ENCODE measurements at regions not wholly inside any gene's neighbourhood (a gene's known extent, or its start where the extent isn't known, plus 50 kb on each side); places are given as distances from the start of the nearest gene placed in this dataset.
A peak's percentile ranks its signal among the peaks of the same experiment; 100 is the strongest.

GRCh38 chr6:148182378-148182777 is 160.3 kb upstream of the SASH1 start:
- no peaks in the 10 kb centered on the region for H3K27me3 ChIP-seq (ENCODE audit: control insufficient read depth, insufficient read depth, low read length)
- no peak overlapping the region for H3K4me3 ChIP-seq (ENCODE audit: low read length)
- H3K27ac ChIP-seq (ENCODE audit: low read length) = no peak overlapping the region
- DNase-seq = no peak
- 100% methylated on average over 1 of the region's 4 CpGs for WGBS (ENCODE audit: insufficient coverage, low lambda C conversion rate)
- peaks cover 4% of the 10 kb centered on the region for H3K9me3 ChIP-seq (ENCODE audit: control insufficient read depth, low read depth, low read length)
- H3K4me1 ChIP-seq (ENCODE audit: control insufficient read depth, insufficient read depth, low read length) = no peaks in the 10 kb centered on the region
- no peaks in the 10 kb centered on the region for H3K36me3 ChIP-seq (ENCODE audit: control insufficient read depth, insufficient read depth, low read length)

- Histone ChIP-seq H3K4me1 (ENCODE audit: control insufficient read depth, insufficient read depth, low read length) (no peaks in the 10 kb centered on the region), H3K36me3 (ENCODE audit: control insufficient read depth, insufficient read depth, low read length) (no peaks in the 10 kb centered on the region), H3K27me3 (ENCODE audit: control insufficient read depth, insufficient read depth, low read length) (no peaks in the 10 kb centered on the region), H3K9me3 (ENCODE audit: control insufficient read depth, low read depth, low read length) (peaks cover 4% of the 10 kb centered on the region), H3K27ac (ENCODE audit: low read length) (no peak overlapping the region), H3K4me3 (ENCODE audit: low read length) (no peak overlapping the region)
- no peak for DNase-seq
- WGBS (ENCODE audit: insufficient coverage, low lambda C conversion rate) = no CpG with 5 or more reads among the region's 2 CpGs
These were observed 158.9 kb upstream of the SASH1 start for GRCh38 chr6:148183776-148184175.

- no CpG with 5 or more reads among the region's 5 CpGs for WGBS (ENCODE audit: insufficient coverage, low lambda C conversion rate)
- H3K36me3 ChIP-seq (ENCODE audit: control insufficient read depth, insufficient read depth, low read length) = no peaks in the 10 kb centered on the region
- no peak overlapping the region for H3K27ac ChIP-seq (ENCODE audit: low read length)
- DNase-seq = no peak
- H3K9me3 ChIP-seq (ENCODE audit: control insufficient read depth, low read depth, low read length) = no peaks in the 10 kb centered on the region
- H3K4me3 ChIP-seq (ENCODE audit: low read length) = no peak overlapping the region
- no peaks in the 10 kb centered on the region for H3K27me3 ChIP-seq (ENCODE audit: control insufficient read depth, insufficient read depth, low read length)
- H3K4me1 ChIP-seq (ENCODE audit: control insufficient read depth, insufficient read depth, low read length) = no peaks in the 10 kb centered on the region
These were observed 155.7 kb upstream of the SASH1 start for GRCh38 chr6:148186916-148187315.

GRCh38 chr6:148192310-148192709 is 150.3 kb upstream of the SASH1 start:
- DNase-seq = no peak
- no peak overlapping the region for H3K27ac ChIP-seq (ENCODE audit: low read length)
- no peak overlapping the region for H3K4me3 ChIP-seq (ENCODE audit: low read length)
- WGBS (ENCODE audit: insufficient coverage, low lambda C conversion rate) = 71% methylated on average over 3 of the region's 4 CpGs
- no peaks in the 10 kb centered on the region for H3K27me3 ChIP-seq (ENCODE audit: control insufficient read depth, insufficient read depth, low read length)
- no peaks in the 10 kb centered on the region for H3K36me3 ChIP-seq (ENCODE audit: control insufficient read depth, insufficient read depth, low read length)
- H3K9me3 ChIP-seq (ENCODE audit: control insufficient read depth, low read depth, low read length) = no peaks in the 10 kb centered on the region
- H3K4me1 ChIP-seq (ENCODE audit: control insufficient read depth, insufficient read depth, low read length) = peaks cover 3% of the 10 kb centered on the region

GRCh38 chr6:148193063-148193680 is 149.5 kb upstream of the SASH1 start:
- H3K36me3 ChIP-seq (ENCODE audit: control insufficient read depth, insufficient read depth, low read length) = no peaks in the 10 kb centered on the region
- H3K27ac ChIP-seq (ENCODE audit: low read length) = no peak overlapping the region
- no CpG with 5 or more reads among the region's 5 CpGs for WGBS (ENCODE audit: insufficient coverage, low lambda C conversion rate)

GRCh38 chr6:148195511-148195910 is 147.1 kb upstream of the SASH1 start:
- Histone ChIP-seq H3K4me1 (ENCODE audit: control insufficient read depth, insufficient read depth, low read length) (peaks cover 3% of the 10 kb centered on the region), H3K4me3 (ENCODE audit: low read length) (no peak overlapping the region), H3K36me3 (ENCODE audit: control insufficient read depth, insufficient read depth, low read length) (no peaks in the 10 kb centered on the region), H3K27ac (ENCODE audit: low read length) (no peak overlapping the region), H3K9me3 (ENCODE audit: control insufficient read depth, low read depth, low read length) (no peaks in the 10 kb centered on the region), H3K27me3 (ENCODE audit: control insufficient read depth, insufficient read depth, low read length) (no peaks in the 10 kb centered on the region)
- WGBS (ENCODE audit: insufficient coverage, low lambda C conversion rate) = 100% methylated on average over 1 of the region's 5 CpGs
- no peak for DNase-seq

More at GRCh38 chr6:148193063-148193680, 149.5 kb upstream of the SASH1 start:
- Histone ChIP-seq H3K27me3 (ENCODE audit: control insufficient read depth, insufficient read depth, low read length) (no peaks in the 10 kb centered on the region), H3K9me3 (ENCODE audit: control insufficient read depth, low read depth, low read length) (no peaks in the 10 kb centered on the region), H3K4me3 (ENCODE audit: low read length) (no peak overlapping the region), H3K4me1 (ENCODE audit: control insufficient read depth, insufficient read depth, low read length) (peaks cover 3% of the 10 kb centered on the region)
- DNase-seq = no peak

- no peaks in the 10 kb centered on the region for H3K9me3 ChIP-seq (ENCODE audit: control insufficient read depth, low read depth, low read length)
- no peaks in the 10 kb centered on the region for H3K36me3 ChIP-seq (ENCODE audit: control insufficient read depth, insufficient read depth, low read length)
- DNase-seq = no peak
- H3K4me3 ChIP-seq (ENCODE audit: low read length) = no peak overlapping the region
- H3K4me1 ChIP-seq (ENCODE audit: control insufficient read depth, insufficient read depth, low read length) = no peaks in the 10 kb centered on the region
- WGBS (ENCODE audit: insufficient coverage, low lambda C conversion rate) = 83% methylated on average over 2 of the region's 3 CpGs
- H3K27ac ChIP-seq (ENCODE audit: low read length) = no peak overlapping the region
- no peaks in the 10 kb centered on the region for H3K27me3 ChIP-seq (ENCODE audit: control insufficient read depth, insufficient read depth, low read length)
These were observed 143.1 kb upstream of the SASH1 start for GRCh38 chr6:148199584-148199983.

GRCh38 chr6:148200293-148200692 is 142.3 kb upstream of the SASH1 start:
- WGBS (ENCODE audit: insufficient coverage, low lambda C conversion rate) = no CpG with 5 or more reads among the region's 10 CpGs
- DNase-seq = no peak
- Histone ChIP-seq H3K27ac (ENCODE audit: low read length) (no peak overlapping the region), H3K4me3 (ENCODE audit: low read length) (no peak overlapping the region), H3K36me3 (ENCODE audit: control insufficient read depth, insufficient read depth, low read length) (no peaks in the 10 kb centered on the region), H3K27me3 (ENCODE audit: control insufficient read depth, insufficient read depth, low read length) (no peaks in the 10 kb centered on the region), H3K4me1 (ENCODE audit: control insufficient read depth, insufficient read depth, low read length) (no peaks in the 10 kb centered on the region), H3K9me3 (ENCODE audit: control insufficient read depth, low read depth, low read length) (no peaks in the 10 kb centered on the region)

GRCh38 chr6:148200781-148201180 is 141.9 kb upstream of the SASH1 start:
- 83% methylated on average over 1 of the region's 3 CpGs for WGBS (ENCODE audit: insufficient coverage, low lambda C conversion rate)
- no peaks in the 10 kb centered on the region for H3K36me3 ChIP-seq (ENCODE audit: control insufficient read depth, insufficient read depth, low read length)
- no peaks in the 10 kb centered on the region for H3K9me3 ChIP-seq (ENCODE audit: control insufficient read depth, low read depth, low read length)
- no peak for DNase-seq
- H3K27me3 ChIP-seq (ENCODE audit: control insufficient read depth, insufficient read depth, low read length) = no peaks in the 10 kb centered on the region
- H3K4me3 ChIP-seq (ENCODE audit: low read length) = no peak overlapping the region
- H3K4me1 ChIP-seq (ENCODE audit: control insufficient read depth, insufficient read depth, low read length) = no peaks in the 10 kb centered on the region
- H3K27ac ChIP-seq (ENCODE audit: low read length) = no peak overlapping the region

- Histone ChIP-seq H3K4me3 (ENCODE audit: low read length) (no peak overlapping the region), H3K27me3 (ENCODE audit: control insufficient read depth, insufficient read depth, low read length) (no peaks in the 10 kb centered on the region), H3K4me1 (ENCODE audit: control insufficient read depth, insufficient read depth, low read length) (no peaks in the 10 kb centered on the region), H3K9me3 (ENCODE audit: control insufficient read depth, low read depth, low read length) (no peaks in the 10 kb centered on the region), H3K36me3 (ENCODE audit: control insufficient read depth, insufficient read depth, low read length) (no peaks in the 10 kb centered on the region), H3K27ac (ENCODE audit: low read length) (peak overlapping the region; percentile 39)
- 55% methylated on average over 2 of the region's 9 CpGs for WGBS (ENCODE audit: insufficient coverage, low lambda C conversion rate)
- peak in 1 of 2 donors; percentile 17 for DNase-seq
These were observed 139.2 kb upstream of the SASH1 start for GRCh38 chr6:148203281-148203925.

GRCh38 chr6:148203970-148204369 is 138.7 kb upstream of the SASH1 start:
- Histone ChIP-seq H3K4me3 (ENCODE audit: low read length) (no peak overlapping the region), H3K27ac (ENCODE audit: low read length) (peak overlapping the region; percentile 39), H3K4me1 (ENCODE audit: control insufficient read depth, insufficient read depth, low read length) (no peaks in the 10 kb centered on the region), H3K9me3 (ENCODE audit: control insufficient read depth, low read depth, low read length) (no peaks in the 10 kb centered on the region), H3K27me3 (ENCODE audit: control insufficient read depth, insufficient read depth, low read length) (no peaks in the 10 kb centered on the region), H3K36me3 (ENCODE audit: control insufficient read depth, insufficient read depth, low read length) (no peaks in the 10 kb centered on the region)
- DNase-seq = peak; percentile 33 to 50
- WGBS (ENCODE audit: insufficient coverage, low lambda C conversion rate) = 75% methylated on average over 4 of the region's 9 CpGs

Data from large intestine (tissue), 3 donors.